Uterus (tissue), 2 donors: ENCODE measurements at regions not wholly inside any gene's neighbourhood (a gene's known extent, or its start where the extent isn't known, plus 50 kb on each side); places are given as distances from the start of the nearest gene placed in this dataset.

ENCODE experiments used
- CTCF ChIP-seq, 4 experiments: fragments of 200-600 bp in 2 of 4; fragments of 450-650 bp in 2 of 4; sonication (generic) in 2 of 4; IDR thresholded peaks; one replicate each; pipeline ENCODE4 v1.5.1; 2016 to 2019; ENCODE audit warnings: antibody characterized with exemption in 4 of 4, mild to moderate bottlenecking in 2 of 4, moderate library complexity in 1 of 4
- POLR2A ChIP-seq, 2 donors: fragments of 450-650 bp; IDR thresholded peaks; one replicate each; pipeline ENCODE4 v1.6.1; 2016; ENCODE audit warnings: antibody characterized with exemption in 2 of 2, mild to moderate bottlenecking in 1 of 2, moderate library complexity in 1 of 2

DNA sequence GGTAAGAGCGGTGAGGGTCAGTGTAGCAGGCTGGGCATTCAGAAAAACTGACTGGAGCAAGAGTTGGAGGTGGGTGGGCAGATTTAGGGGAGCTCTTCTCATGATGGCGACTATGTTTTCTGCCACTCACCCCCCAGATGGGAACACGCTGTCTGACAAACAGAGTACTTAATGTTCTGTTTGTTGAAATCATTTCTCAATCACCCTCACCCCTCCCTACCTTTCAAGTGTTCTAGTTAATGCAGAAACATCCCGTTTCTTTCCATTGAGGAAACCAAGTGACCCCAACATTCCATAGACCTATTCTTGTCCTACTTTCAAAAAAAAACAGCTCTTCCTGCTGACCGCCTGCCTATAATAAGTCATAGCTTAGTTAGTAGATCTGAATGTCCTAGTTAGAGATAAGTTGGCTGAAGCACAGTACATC, 132.5 kb upstream of the NEDD9 start:
- TF ChIP-seq CTCF (IDR thresholded peaks at IDR 0.05) (no peak), POLR2A (IDR thresholded peaks at IDR 0.05) (no peak)
